Upper lobe of left lung (tissue), 4 donors: ENCODE measurements at regions not wholly inside any gene's neighbourhood (a gene's known extent, or its start where the extent isn't known, plus 50 kb on each side); places are given as distances from the start of the nearest gene placed in this dataset.

Experiments
- CTCF ChIP-seq, 6 experiments: fragments of 450-650 bp in 4 of 6; fragments of 200-600 bp in 2 of 6; sonication (generic) in 2 of 6; IDR thresholded peaks; one replicate each; pipeline ENCODE4 v1.5.1; 2016 to 2019; ENCODE audit warnings: antibody characterized with exemption in 6 of 6
- EP300 ChIP-seq, 4 donors: sonication (generic); formaldehyde crosslinking; IDR thresholded peaks; one replicate each; pipeline ENCODE4 v1.5.1; 2017; ENCODE audit warnings: antibody characterized with exemption in 4 of 4, control low read depth in 2 of 4
- POLR2A ChIP-seq, 4 donors: fragments of 450-650 bp; IDR thresholded peaks; one replicate each; pipeline ENCODE4 v1.5.1; 2016 to 2017; ENCODE audit warnings: antibody characterized with exemption in 4 of 4, mild to moderate bottlenecking in 2 of 4
- POLR2AphosphoS5 ChIP-seq, 2 donors: sonication (generic); formaldehyde crosslinking; IDR thresholded peaks; one replicate each; pipeline ENCODE4 v1.5.1; 2017; ENCODE audit warnings: antibody characterized with exemption in 2 of 2

DNA sequence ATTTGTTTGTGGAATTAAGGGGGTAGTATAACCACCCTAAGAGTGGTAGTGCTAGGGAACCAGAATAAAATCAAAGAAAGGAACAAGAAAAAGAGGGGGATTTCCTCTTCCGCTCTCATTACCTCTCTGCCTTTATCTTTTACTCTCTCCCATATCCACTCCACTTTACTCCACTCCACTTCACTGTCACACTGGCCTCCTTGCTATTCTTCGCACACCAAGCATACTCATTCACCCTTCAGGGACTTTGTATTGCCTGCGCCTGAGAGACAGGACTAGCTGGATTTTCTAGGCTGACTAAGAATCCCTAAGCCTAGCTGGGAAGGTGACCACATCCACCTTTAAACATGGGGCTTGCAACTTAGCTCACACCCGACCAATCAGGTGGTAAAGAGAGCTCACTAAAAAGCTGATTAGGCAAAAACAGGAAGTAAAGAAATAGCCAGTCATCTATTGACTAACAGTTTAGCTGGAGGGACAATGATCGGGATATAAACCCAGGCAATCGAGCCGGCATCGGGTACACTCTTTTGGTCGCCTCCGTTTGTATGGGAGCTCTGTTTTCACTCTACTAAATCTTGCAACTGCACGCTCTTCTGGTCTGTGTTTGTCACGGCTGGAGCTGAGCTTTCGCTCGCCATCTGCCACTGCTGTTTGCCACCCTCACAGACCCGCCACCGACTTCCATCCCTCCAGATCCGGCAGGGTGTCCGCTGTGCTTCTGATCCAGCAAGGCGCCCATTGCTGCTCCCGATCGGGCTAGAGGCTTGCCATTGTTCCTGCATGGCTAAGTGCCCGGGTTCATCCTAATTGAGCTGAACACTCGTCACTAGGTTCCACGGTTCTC, 121.8 kb downstream of the FAM170A start:
- no peak for TF ChIP-seq CTCF (IDR thresholded peaks at IDR 0.05)
- no peak for TF ChIP-seq POLR2A (IDR thresholded peaks at IDR 0.05)
- TF ChIP-seq EP300 (IDR thresholded peaks at IDR 0.05) = no peak
- TF ChIP-seq POLR2AphosphoS5 (IDR thresholded peaks at IDR 0.05) = no peak
